Body of pancreas (tissue), 4 donors: ENCODE measurements at regions not wholly inside any gene's neighbourhood (a gene's known extent, or its start where the extent isn't known, plus 50 kb on each side); places are given as distances from the start of the nearest gene placed in this dataset.

ENCODE experiments used
- POLR2A ChIP-seq, 3 donors: fragments of 450-650 bp; IDR thresholded peaks; one replicate each; pipeline ENCODE4 v1.6.1; 2016; ENCODE audit warnings: antibody characterized with exemption in 3 of 3, mild to moderate bottlenecking in 2 of 3
- TF ChIP-seq, protein P1 (sequence below), 7 experiments: fragments of 450-650 bp in 4 of 7; fragments of 200-600 bp in 3 of 7; sonication (generic) in 3 of 7; IDR thresholded peaks; one replicate each; pipeline ENCODE4 v1.5.1; 2016 to 2019; ENCODE audit warnings: antibody characterized with exemption in 7 of 7

- TF ChIP-seq POLR2A (IDR thresholded peaks at IDR 0.05): no peak
- TF ChIP-seq, protein P1, sequence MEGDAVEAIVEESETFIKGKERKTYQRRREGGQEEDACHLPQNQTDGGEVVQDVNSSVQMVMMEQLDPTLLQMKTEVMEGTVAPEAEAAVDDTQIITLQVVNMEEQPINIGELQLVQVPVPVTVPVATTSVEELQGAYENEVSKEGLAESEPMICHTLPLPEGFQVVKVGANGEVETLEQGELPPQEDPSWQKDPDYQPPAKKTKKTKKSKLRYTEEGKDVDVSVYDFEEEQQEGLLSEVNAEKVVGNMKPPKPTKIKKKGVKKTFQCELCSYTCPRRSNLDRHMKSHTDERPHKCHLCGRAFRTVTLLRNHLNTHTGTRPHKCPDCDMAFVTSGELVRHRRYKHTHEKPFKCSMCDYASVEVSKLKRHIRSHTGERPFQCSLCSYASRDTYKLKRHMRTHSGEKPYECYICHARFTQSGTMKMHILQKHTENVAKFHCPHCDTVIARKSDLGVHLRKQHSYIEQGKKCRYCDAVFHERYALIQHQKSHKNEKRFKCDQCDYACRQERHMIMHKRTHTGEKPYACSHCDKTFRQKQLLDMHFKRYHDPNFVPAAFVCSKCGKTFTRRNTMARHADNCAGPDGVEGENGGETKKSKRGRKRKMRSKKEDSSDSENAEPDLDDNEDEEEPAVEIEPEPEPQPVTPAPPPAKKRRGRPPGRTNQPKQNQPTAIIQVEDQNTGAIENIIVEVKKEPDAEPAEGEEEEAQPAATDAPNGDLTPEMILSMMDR (IDR thresholded peaks at IDR 0.05): no peak
Observed at GRCh38 chr5:101362067-101362466, 459.0 kb upstream of the ST8SIA4 start.
